Endothelial cell of umbilical vein (primary cell): ENCODE measurements at regions not wholly inside any gene's neighbourhood (a gene's known extent, or its start where the extent isn't known, plus 50 kb on each side); places are given as distances from the start of the nearest gene placed in this dataset.

Source experiments
- BruUV-seq: library from RNA; stranded (reverse); fragments of 400-500 nt; replicated peaks from 2 replicates; lab custom pipeline; 2021; lab: Mats Ljungman, UMichigan
- CTCF ChIA-PET: fragments of 300-600, 350-600 bp; sonication (Branson Sonifier 250); formaldehyde crosslinking; loops from one replicate; lab custom pipeline; 2021; ENCODE audit warnings: antibody characterized with exemption, inconsistent platforms; lab: Charles Lee
- POLR2A ChIA-PET: fragments of 300-600, 350-600 bp; sonication (Branson Sonifier 250); formaldehyde crosslinking; loops from one replicate; lab custom pipeline; 2021; ENCODE audit warnings: antibody characterized with exemption, inconsistent platforms; lab: Charles Lee
- DNase-seq: peaks from one replicate; pipeline ENCODE4 v3.0.0-alpha.2; 2011; ENCODE audit warnings: low read depth, low spot score
- FAIRE-seq: peaks from 2 replicates; lab custom pipeline; 2011; peaks lifted over from hg19 to GRCh38; lab: Jason Lieb, UNC
- H2AFZ ChIP-seq: 2 replicates; pipeline ENCODE4 v1.6.0; 2012; ENCODE audit warnings: low read depth, low read length, control low read depth, inconsistent platforms
- H3K27ac ChIP-seq: 2 replicates; pipeline ENCODE4 v1.5.1; 2011; ENCODE audit warnings: low read depth, mild to moderate bottlenecking, control low read depth, low read length, moderate library complexity; ENCODE audit not compliant: insufficient read depth
- H3K27me3 ChIP-seq, 2 experiments: 2 replicates each; pipeline versions ENCODE4 v1.6.0 to v1.6.1; 2011; ENCODE audit warnings: low read length in 2 of 2, mixed read lengths in 1 of 2; ENCODE audit not compliant: control insufficient read depth in 2 of 2, insufficient read depth in 2 of 2
- H3K36me3 ChIP-seq, 2 experiments: 2 replicates in 1 of 2; 3 replicates in 1 of 2; pipeline ENCODE4 v1.5.1; 2011; ENCODE audit warnings: low read length in 2 of 2, mild to moderate bottlenecking in 1 of 2, moderate library complexity in 1 of 2; ENCODE audit not compliant: control insufficient read depth in 2 of 2, insufficient read depth in 2 of 2; ENCODE audit errors: extremely low read depth in 1 of 2
- H3K4me1 ChIP-seq: 3 replicates; pipeline ENCODE4 v1.5.1; 2011; ENCODE audit warnings: mild to moderate bottlenecking, low read length; ENCODE audit not compliant: control insufficient read depth, insufficient read depth; ENCODE audit errors: extremely low read depth
- H3K4me2 ChIP-seq: 2 replicates; pipeline ENCODE4 v1.6.1; 2011; ENCODE audit warnings: low read length, control low read depth, mixed read lengths; ENCODE audit not compliant: insufficient read depth
- H3K4me3 ChIP-seq, 3 experiments: fragments of 200-600 bp in 1 of 3; sonication (generic), shearing (Covaris generic) in 1 of 3; replicated peaks in 1 of 3; 2 replicates each; pipeline ENCODE4 v1.5.1; 2011 to 2016; ENCODE audit warnings: control low read depth in 3 of 3, low read length in 3 of 3, mild to moderate bottlenecking in 2 of 3, inconsistent platforms in 1 of 3, low read depth in 1 of 3, moderate library complexity in 1 of 3; ENCODE audit not compliant: insufficient read depth in 1 of 3
- H3K79me2 ChIP-seq: 2 replicates; pipeline ENCODE4 v1.6.0; 2012; ENCODE audit warnings: low read length, inconsistent platforms; ENCODE audit not compliant: control insufficient read depth, insufficient read depth
- H3K9ac ChIP-seq: replicated peaks from 2 replicates; pipeline ENCODE3; 2011; ENCODE audit warnings: low read length, control low read depth; ENCODE audit not compliant: insufficient read depth; ENCODE audit errors: extremely low read depth
- H3K9me1 ChIP-seq: replicated peaks from 3 replicates; pipeline ENCODE4 v1.6.0; 2011; ENCODE audit warnings: mild to moderate bottlenecking, low read length; ENCODE audit not compliant: control insufficient read depth, insufficient read depth; ENCODE audit errors: extremely low read depth
- H3K9me3 ChIP-seq: replicated peaks from 2 replicates; pipeline ENCODE4 v1.5.1; 2012; ENCODE audit warnings: low read length, inconsistent platforms; ENCODE audit not compliant: control insufficient read depth, insufficient read depth
- H4K20me1 ChIP-seq: replicated peaks from 2 replicates; pipeline ENCODE3; 2011; ENCODE audit warnings: mild to moderate bottlenecking, low read length; ENCODE audit not compliant: control insufficient read depth, insufficient read depth; ENCODE audit errors: extremely low read depth
- EZH2 ChIP-seq: IDR thresholded peaks from 2 replicates; pipeline ENCODE4 v1.6.1; 2012; ENCODE audit warnings: borderline replicate concordance, low read depth, mild to moderate bottlenecking, moderate library complexity, low read length, inconsistent platforms; ENCODE audit not compliant: severe bottlenecking
- GATA2 ChIP-seq: IDR thresholded peaks from 2 replicates; pipeline ENCODE4 v1.7.0; 2011; ENCODE audit warnings: low read depth, mild to moderate bottlenecking, moderate library complexity, mixed read lengths, low read length; ENCODE audit not compliant: insufficient read length, insufficient read depth
- JUN ChIP-seq: IDR thresholded peaks from 2 replicates; pipeline ENCODE4 v1.6.1; 2011; ENCODE audit warnings: borderline replicate concordance, low read depth; ENCODE audit not compliant: insufficient read length, insufficient read depth
- MAX ChIP-seq: IDR thresholded peaks from 2 replicates; pipeline ENCODE4 v1.6.1; 2011; ENCODE audit not compliant: insufficient read depth, insufficient read length
- MYC ChIP-seq: IDR thresholded peaks from one replicate; pipeline ENCODE4 v1.6.1; 2011; ENCODE audit warnings: mild to moderate bottlenecking, low read depth, low read length
- POLR2AphosphoS5 ChIP-seq: IDR thresholded peaks from 2 replicates; pipeline ENCODE4 v1.6.1; 2012; ENCODE audit warnings: low read depth, mild to moderate bottlenecking, control low read depth, low read length, moderate library complexity; ENCODE audit not compliant: insufficient read depth
- dilution Hi-C: fragments of 300-500 bp; cut with MboI; formaldehyde crosslinking; loops from one replicate; pipeline ENCODE4 v1.15.0; 2019; ENCODE audit warnings: low sequenced_read_pairs; ENCODE audit not compliant: extremely low pct_ligation_motif_present
- intact Hi-C: fragments of 100-400 bp; cut with micrococcal nuclease; formaldehyde crosslinking; loops from one replicate; pipeline ENCODE4 v1.10.0; 2022

GRCh38 chr3:73143401-73143800 is 81.9 kb downstream of the EBLN2 start:
- H3K9me3 ChIP-seq: no peaks in the 10 kb centered on the region
- TF ChIP-seq EZH2: no peak
- no peak for TF ChIP-seq MAX
- no peak for TF ChIP-seq MYC
- H3K9me1 ChIP-seq: no peaks in the 10 kb centered on the region
- H3K4me3 ChIP-seq: no peak overlapping the region
- BruUV-seq: no TSS peak
- POLR2A ChIA-PET: no interaction called here
- no peak overlapping the region for H3K9ac ChIP-seq
- dilution Hi-C loops: no loop called here
- FAIRE-seq (no peak), DNase-seq (no peak)
- H3K27ac ChIP-seq: no peak overlapping the region
- CTCF ChIA-PET: no interaction called here
- H3K36me3 ChIP-seq: no peaks in the 10 kb centered on the region
- no peak overlapping the region for H3K4me2 ChIP-seq
- no peaks in the 10 kb centered on the region for H3K79me2 ChIP-seq
- H4K20me1 ChIP-seq: no peaks in the 10 kb centered on the region
- no peaks in the 10 kb centered on the region for H3K27me3 ChIP-seq
- H2AFZ ChIP-seq: no peak overlapping the region
- intact Hi-C loops: no loop called here
- no peaks in the 10 kb centered on the region for H3K4me1 ChIP-seq

- H3K4me1 ChIP-seq: no peaks in the 10 kb centered on the region
- DNase-seq: no peak
- intact Hi-C loops: no loop called here
- H2AFZ ChIP-seq: no peak overlapping the region
- H3K9me3 ChIP-seq: no peaks in the 10 kb centered on the region
- no peaks in the 10 kb centered on the region for H3K36me3 ChIP-seq
- no peak overlapping the region for H3K27ac ChIP-seq
- FAIRE-seq: no peak
- ChIA-PET CTCF (no interaction called here), POLR2A (no interaction called here)
- dilution Hi-C loops: no loop called here
- no TSS peak for BruUV-seq
- H3K4me2 ChIP-seq: no peak overlapping the region
- TF ChIP-seq JUN (no peak), MYC (no peak), POLR2AphosphoS5 (no peak), GATA2 (no peak)
- H3K27me3 ChIP-seq: no peaks in the 10 kb centered on the region
- H4K20me1 ChIP-seq: no peaks in the 10 kb centered on the region
- no peak overlapping the region for H3K4me3 ChIP-seq
- no peak overlapping the region for H3K9ac ChIP-seq
- no peaks in the 10 kb centered on the region for H3K9me1 ChIP-seq
- no peaks in the 10 kb centered on the region for H3K79me2 ChIP-seq
These were observed 82.4 kb downstream of the EBLN2 start for GRCh38 chr3:73143821-73144237.
